Liver (tissue), 3 donors: ENCODE measurements at regions not wholly inside any gene's neighbourhood (a gene's known extent, or its start where the extent isn't known, plus 50 kb on each side); places are given as distances from the start of the nearest gene placed in this dataset.

Source experiments
- TAF1 ChIP-seq: conservative IDR thresholded peaks from 2 replicates; pipeline ENCODE4 v1.6.1; 2016; ENCODE audit warnings: antibody characterized with exemption, mild to moderate bottlenecking
- ZBTB33 ChIP-seq: IDR thresholded peaks from 2 replicates; pipeline ENCODE4 v1.6.1; 2016; ENCODE audit warnings: antibody characterized with exemption
- TF ChIP-seq, protein P1 (sequence below): fragments of 150-350 bp; IDR thresholded peaks from 2 replicates; pipeline ENCODE4 v1.5.1; 2017; ENCODE audit warnings: improper control_type of control experiment, low read depth, low read length; ENCODE audit not compliant: missing input control
- donor health status: healthy.
- donor health status: healthy.

GRCh38 chr9:89865981-89866380 lies 261.2 kb downstream of the GADD45G start:
- TF ChIP-seq TAF1 (no peak), ZBTB33 (no peak)
- TF ChIP-seq, protein P1, sequence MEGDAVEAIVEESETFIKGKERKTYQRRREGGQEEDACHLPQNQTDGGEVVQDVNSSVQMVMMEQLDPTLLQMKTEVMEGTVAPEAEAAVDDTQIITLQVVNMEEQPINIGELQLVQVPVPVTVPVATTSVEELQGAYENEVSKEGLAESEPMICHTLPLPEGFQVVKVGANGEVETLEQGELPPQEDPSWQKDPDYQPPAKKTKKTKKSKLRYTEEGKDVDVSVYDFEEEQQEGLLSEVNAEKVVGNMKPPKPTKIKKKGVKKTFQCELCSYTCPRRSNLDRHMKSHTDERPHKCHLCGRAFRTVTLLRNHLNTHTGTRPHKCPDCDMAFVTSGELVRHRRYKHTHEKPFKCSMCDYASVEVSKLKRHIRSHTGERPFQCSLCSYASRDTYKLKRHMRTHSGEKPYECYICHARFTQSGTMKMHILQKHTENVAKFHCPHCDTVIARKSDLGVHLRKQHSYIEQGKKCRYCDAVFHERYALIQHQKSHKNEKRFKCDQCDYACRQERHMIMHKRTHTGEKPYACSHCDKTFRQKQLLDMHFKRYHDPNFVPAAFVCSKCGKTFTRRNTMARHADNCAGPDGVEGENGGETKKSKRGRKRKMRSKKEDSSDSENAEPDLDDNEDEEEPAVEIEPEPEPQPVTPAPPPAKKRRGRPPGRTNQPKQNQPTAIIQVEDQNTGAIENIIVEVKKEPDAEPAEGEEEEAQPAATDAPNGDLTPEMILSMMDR = no peak
